ENCODE measurements at regions not wholly inside any gene's neighbourhood (a gene's known extent, or its start where the extent isn't known, plus 50 kb on each side); places are given as distances from the start of the nearest gene placed in this dataset.

DNA sequence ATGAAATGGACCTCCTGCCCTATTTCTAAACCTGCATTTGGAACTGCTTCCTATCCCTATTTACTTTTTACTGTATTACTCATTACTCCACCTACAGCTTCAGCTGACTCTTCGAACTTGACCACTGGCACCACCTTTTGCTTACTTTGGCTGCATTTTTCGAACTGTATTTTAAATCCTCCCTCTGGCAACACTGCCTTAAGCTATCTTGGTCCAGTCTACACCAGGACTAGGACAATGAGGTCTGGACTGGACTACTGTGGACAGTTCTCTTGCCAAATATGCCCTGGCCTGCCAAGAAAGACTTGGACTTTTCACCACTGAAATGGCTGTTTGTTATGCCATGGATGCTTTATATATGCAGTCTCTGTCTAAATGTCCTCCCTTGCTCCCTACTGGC is 328.1 kb downstream of the BTG1 start:
- TF ChIP-seq, protein P1, sequence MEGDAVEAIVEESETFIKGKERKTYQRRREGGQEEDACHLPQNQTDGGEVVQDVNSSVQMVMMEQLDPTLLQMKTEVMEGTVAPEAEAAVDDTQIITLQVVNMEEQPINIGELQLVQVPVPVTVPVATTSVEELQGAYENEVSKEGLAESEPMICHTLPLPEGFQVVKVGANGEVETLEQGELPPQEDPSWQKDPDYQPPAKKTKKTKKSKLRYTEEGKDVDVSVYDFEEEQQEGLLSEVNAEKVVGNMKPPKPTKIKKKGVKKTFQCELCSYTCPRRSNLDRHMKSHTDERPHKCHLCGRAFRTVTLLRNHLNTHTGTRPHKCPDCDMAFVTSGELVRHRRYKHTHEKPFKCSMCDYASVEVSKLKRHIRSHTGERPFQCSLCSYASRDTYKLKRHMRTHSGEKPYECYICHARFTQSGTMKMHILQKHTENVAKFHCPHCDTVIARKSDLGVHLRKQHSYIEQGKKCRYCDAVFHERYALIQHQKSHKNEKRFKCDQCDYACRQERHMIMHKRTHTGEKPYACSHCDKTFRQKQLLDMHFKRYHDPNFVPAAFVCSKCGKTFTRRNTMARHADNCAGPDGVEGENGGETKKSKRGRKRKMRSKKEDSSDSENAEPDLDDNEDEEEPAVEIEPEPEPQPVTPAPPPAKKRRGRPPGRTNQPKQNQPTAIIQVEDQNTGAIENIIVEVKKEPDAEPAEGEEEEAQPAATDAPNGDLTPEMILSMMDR (IDR thresholded peaks at IDR 0.05): no peak
- TF ChIP-seq POLR2AphosphoS5 (IDR thresholded peaks at IDR 0.05; ENCODE audit: insufficient read depth in 1 of 2, low read depth in 1 of 2): no peak
